B cell (primary cell): ENCODE measurements at regions not wholly inside any gene's neighbourhood (a gene's known extent, or its start where the extent isn't known, plus 50 kb on each side); places are given as distances from the start of the nearest gene placed in this dataset.

ENCODE experiments used
- ATAC-seq: fragments of 200-7000 bp; cut with Tn5 transposase; one replicate; pipeline ENCODE4 v1.10.0; 2021; ENCODE audit warnings: low read depth, mild to moderate bottlenecking, moderate number of reproducible peaks, moderate library complexity
- CTCF ChIA-PET: fragments of 350-600 bp; sonication (Branson Sonifier 250); formaldehyde crosslinking; loops from one replicate; lab custom pipeline; 2021; ENCODE audit warnings: antibody characterized with exemption, inconsistent platforms; lab: Charles Lee
- POLR2A ChIA-PET: fragments of 350-600 bp; sonication (Branson Sonifier 250); formaldehyde crosslinking; loops from one replicate; lab custom pipeline; 2021; ENCODE audit warnings: antibody characterized with exemption; lab: Charles Lee
- DNase-seq: peaks from one replicate; pipeline ENCODE4 v3.0.0; 2013
- H2AFZ ChIP-seq: 2 replicates; pipeline ENCODE4 v1.6.1; 2012; ENCODE audit warnings: mild to moderate bottlenecking, low read depth, low read length; ENCODE audit not compliant: insufficient read depth, poor library complexity, severe bottlenecking
- H3K27ac ChIP-seq, 2 donors: 1 replicate in 1 of 2; 2 replicates in 1 of 2; pipeline ENCODE4 v1.5.1; 2012 to 2013; ENCODE audit warnings: low read length in 2 of 2, mild to moderate bottlenecking in 2 of 2, moderate library complexity in 1 of 2
- H3K27me3 ChIP-seq, 4 experiments: fragments of 200-600 bp in 1 of 4; sonication (generic) in 1 of 4; replicated peaks in 1 of 4; 1 replicate in 2 of 4; 2 replicates in 2 of 4; pipeline versions ENCODE4 v1.6.1 to v1.7.0; 2013 to 2016; ENCODE audit warnings: low read length in 3 of 4, mild to moderate bottlenecking in 2 of 4, mixed read lengths in 1 of 4, moderate library complexity in 1 of 4; ENCODE audit not compliant: insufficient read depth in 4 of 4, control insufficient read depth in 3 of 4; ENCODE audit errors: control extremely low read depth in 1 of 4
- H3K36me3 ChIP-seq, 2 experiments: replicated peaks in 1 of 2; 1 replicate in 1 of 2; 2 replicates in 1 of 2; pipeline versions ENCODE4 v1.6.1 to v1.7.1; 2013; ENCODE audit warnings: low read length in 1 of 2; ENCODE audit not compliant: insufficient read depth in 2 of 2, control insufficient read depth in 1 of 2; ENCODE audit errors: control extremely low read depth in 1 of 2, extremely low read depth in 1 of 2
- H3K4me1 ChIP-seq, 2 donors: fragments of 200-600 bp in 1 of 2; sonication (generic) in 1 of 2; 1 replicate in 1 of 2; 2 replicates in 1 of 2; pipeline versions ENCODE4 v1.5.1 to v1.6.1; 2013 to 2017; ENCODE audit warnings: low read length in 2 of 2; ENCODE audit not compliant: control insufficient read depth in 2 of 2, insufficient read depth in 2 of 2
- H3K4me2 ChIP-seq: replicated peaks from 2 replicates; pipeline ENCODE3; 2012; ENCODE audit warnings: mild to moderate bottlenecking, low read depth, low read length; ENCODE audit not compliant: poor library complexity, severe bottlenecking
- H3K4me3 ChIP-seq, 5 experiments: fragments of 200-600 bp in 1 of 5; sonication (generic) in 1 of 5; 1 replicate in 3 of 5; 2 replicates in 2 of 5; pipeline versions ENCODE4 v1.5.1 to v1.7.0; 2011 to 2016; ENCODE audit warnings: low read length in 4 of 5, mild to moderate bottlenecking in 4 of 5, low read depth in 2 of 5, control low read depth in 1 of 5, moderate library complexity in 1 of 5; ENCODE audit not compliant: insufficient read depth in 1 of 5; ENCODE audit errors: control extremely low read depth in 1 of 5, extremely low read depth in 1 of 5
- H3K79me2 ChIP-seq: fragments of 200-600 bp; sonication (generic); one replicate; pipeline ENCODE4 v1.6.0; 2016; ENCODE audit warnings: low read length; ENCODE audit not compliant: control insufficient read depth, insufficient read depth
- H3K9ac ChIP-seq: fragments of 200-600 bp; sonication (generic); 2 replicates; pipeline ENCODE4 v1.6.1; 2017; ENCODE audit warnings: mild to moderate bottlenecking, low read length, moderate library complexity
- H3K9me3 ChIP-seq, 3 donors: one replicate each; pipeline versions ENCODE4 v1.6.1 to v1.7.1; 2013; ENCODE audit warnings: low read length in 2 of 3; ENCODE audit not compliant: control insufficient read depth in 2 of 3, insufficient read depth in 1 of 3; ENCODE audit errors: control extremely low read depth in 1 of 3
- H4K20me1 ChIP-seq: 2 replicates; pipeline ENCODE4 v1.6.0; 2012; ENCODE audit warnings: mild to moderate bottlenecking, low read length; ENCODE audit not compliant: insufficient read depth, control insufficient read depth, poor library complexity, severe bottlenecking
- H3K27ac Mint-ChIP-seq: one replicate; pipeline ENCODE4 v1.8.0; 2021; ENCODE audit warnings: mixed read lengths
- H3K27me3 Mint-ChIP-seq: one replicate; pipeline ENCODE4 v1.8.0; 2021; ENCODE audit warnings: mixed read lengths
- H3K4me1 Mint-ChIP-seq: one replicate; pipeline ENCODE4 v1.8.0; 2021; ENCODE audit warnings: mixed read lengths
- H3K4me3 Mint-ChIP-seq: one replicate; pipeline ENCODE4 v1.8.0; 2021; ENCODE audit warnings: mixed read lengths
- H3K9me3 Mint-ChIP-seq: one replicate; pipeline ENCODE4 v1.8.0; 2022; ENCODE audit warnings: mixed read lengths; ENCODE audit not compliant: insufficient read depth
- EZH2 ChIP-seq: IDR thresholded peaks from 2 replicates; pipeline ENCODE4 v1.6.1; 2012; ENCODE audit warnings: borderline replicate concordance, low read depth, mild to moderate bottlenecking, moderate library complexity, low read length; ENCODE audit not compliant: insufficient read depth, poor library complexity, severe bottlenecking
- WGBS: methylation state at CpG from one replicate; pipeline ENCODE4 v1.1.5; 2013; ENCODE audit warnings: missing lambda C conversion rate; ENCODE audit not compliant: insufficient coverage; 5-methylcytosine and 5-hydroxymethylcytosine counted together
- intact Hi-C: fragments of 100-400 bp; cut with micrococcal nuclease; formaldehyde crosslinking; loops from one replicate; pipeline ENCODE4 v1.10.0; 2022
- TF ChIP-seq, protein P1 (sequence below): fragments of 200-600 bp; IDR thresholded peaks from one replicate; pipeline ENCODE4 v1.8.0; 2022; ENCODE audit warnings: antibody characterized with exemption, mild to moderate bottlenecking

DNA sequence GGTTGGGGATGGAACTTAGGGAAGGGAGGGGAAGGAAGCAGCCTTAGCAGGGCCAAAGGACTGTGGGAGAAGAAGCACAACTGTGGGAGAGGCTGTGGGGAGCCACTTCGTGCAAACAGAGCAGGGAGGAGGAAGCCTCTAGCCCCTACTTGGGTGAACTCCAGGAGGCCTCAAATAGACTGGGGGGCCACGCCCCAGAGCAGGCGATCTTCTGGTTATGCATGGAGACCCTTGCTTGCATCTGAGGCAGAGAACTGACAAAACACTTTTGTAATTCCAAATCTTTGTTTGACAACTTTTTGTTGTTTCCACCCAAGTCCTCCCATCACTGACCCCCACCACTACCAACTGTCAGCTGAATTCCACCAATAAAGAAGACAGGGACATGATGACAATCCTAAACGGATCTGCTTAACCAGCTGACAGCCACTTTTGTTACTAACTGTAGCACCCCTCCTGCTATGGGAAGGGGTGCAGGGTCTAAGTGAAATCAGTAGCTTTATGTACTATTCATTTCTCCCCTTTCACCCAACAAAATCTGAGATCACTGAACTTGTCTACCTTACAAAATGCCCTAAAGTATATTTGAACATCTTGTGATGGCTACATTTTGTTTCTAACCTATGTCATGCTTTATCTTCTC lies 80.5 kb upstream of the CPO start:
- no peaks in the 10 kb centered on the region for H4K20me1 ChIP-seq
- no peaks in the 10 kb centered on the region for H3K4me1 ChIP-seq
- H2AFZ ChIP-seq: no peak overlapping the region
- H3K9ac ChIP-seq: no peak overlapping the region
- ATAC-seq (no peak), DNase-seq (no peak)
- H3K36me3 ChIP-seq: no peaks in the 10 kb centered on the region
- no peaks in the 10 kb centered on the region for H3K79me2 ChIP-seq
- intact Hi-C loops: no loop called here
- no peaks in the 10 kb centered on the region for H3K9me3 Mint-ChIP-seq
- no peak overlapping the region for H3K27ac ChIP-seq
- no peak for TF ChIP-seq EZH2
- H3K4me2 ChIP-seq: no peak overlapping the region
- H3K27me3 ChIP-seq: no peaks in the 10 kb centered on the region
- H3K4me1 Mint-ChIP-seq: peaks cover 5% of the 10 kb centered on the region
- POLR2A ChIA-PET: no interaction called here
- no peaks in the 10 kb centered on the region for H3K9me3 ChIP-seq
- H3K4me3 Mint-ChIP-seq: no peak overlapping the region
- 0% methylated on average over 1 of the region's 4 CpGs for WGBS
- CTCF ChIA-PET: no interaction called here
- no peak overlapping the region for H3K27ac Mint-ChIP-seq
- peaks cover 10% of the 10 kb centered on the region for H3K27me3 Mint-ChIP-seq
- H3K4me3 ChIP-seq: no peak overlapping the region

DNA sequence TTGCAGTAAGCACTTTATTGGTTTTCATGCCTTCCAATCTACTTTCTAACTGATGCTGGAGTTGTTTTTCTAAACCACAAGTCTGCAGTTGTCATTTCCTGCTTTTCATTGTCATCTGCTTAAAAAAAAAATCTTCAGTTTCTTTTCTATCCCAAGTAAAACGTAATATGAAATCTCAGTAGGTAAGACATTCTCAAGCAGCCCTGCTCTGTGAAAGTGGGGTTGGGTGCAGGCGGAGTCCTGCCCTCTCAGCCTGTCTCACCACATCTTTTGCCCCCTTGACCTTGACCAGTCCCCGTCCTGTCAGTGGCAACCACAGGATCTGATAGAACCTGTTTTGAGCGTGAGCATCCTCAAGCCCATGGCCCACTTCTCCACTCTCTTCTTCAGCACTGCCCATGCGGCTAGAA lies 80.0 kb upstream of the CPO start:
- DNase-seq (no peak), ATAC-seq (no peak)
- H3K9ac ChIP-seq: no peak overlapping the region
- Mint-ChIP-seq H3K4me1 (peaks cover 5% of the 10 kb centered on the region), H3K27ac (no peak overlapping the region), H3K9me3 (no peaks in the 10 kb centered on the region), H3K27me3 (peaks cover 10% of the 10 kb centered on the region), H3K4me3 (no peak overlapping the region)
- WGBS: 87% methylated on average over 4 of the region's 5 CpGs
- no peaks in the 10 kb centered on the region for H3K9me3 ChIP-seq
- no peak overlapping the region for H2AFZ ChIP-seq
- no peaks in the 10 kb centered on the region for H3K27me3 ChIP-seq
- H3K27ac ChIP-seq: no peak overlapping the region
- intact Hi-C loops: no loop called here
- H3K4me3 ChIP-seq: no peak overlapping the region
- H3K4me2 ChIP-seq: no peak overlapping the region
- TF ChIP-seq, protein P1, sequence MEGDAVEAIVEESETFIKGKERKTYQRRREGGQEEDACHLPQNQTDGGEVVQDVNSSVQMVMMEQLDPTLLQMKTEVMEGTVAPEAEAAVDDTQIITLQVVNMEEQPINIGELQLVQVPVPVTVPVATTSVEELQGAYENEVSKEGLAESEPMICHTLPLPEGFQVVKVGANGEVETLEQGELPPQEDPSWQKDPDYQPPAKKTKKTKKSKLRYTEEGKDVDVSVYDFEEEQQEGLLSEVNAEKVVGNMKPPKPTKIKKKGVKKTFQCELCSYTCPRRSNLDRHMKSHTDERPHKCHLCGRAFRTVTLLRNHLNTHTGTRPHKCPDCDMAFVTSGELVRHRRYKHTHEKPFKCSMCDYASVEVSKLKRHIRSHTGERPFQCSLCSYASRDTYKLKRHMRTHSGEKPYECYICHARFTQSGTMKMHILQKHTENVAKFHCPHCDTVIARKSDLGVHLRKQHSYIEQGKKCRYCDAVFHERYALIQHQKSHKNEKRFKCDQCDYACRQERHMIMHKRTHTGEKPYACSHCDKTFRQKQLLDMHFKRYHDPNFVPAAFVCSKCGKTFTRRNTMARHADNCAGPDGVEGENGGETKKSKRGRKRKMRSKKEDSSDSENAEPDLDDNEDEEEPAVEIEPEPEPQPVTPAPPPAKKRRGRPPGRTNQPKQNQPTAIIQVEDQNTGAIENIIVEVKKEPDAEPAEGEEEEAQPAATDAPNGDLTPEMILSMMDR: no peak
- TF ChIP-seq EZH2: no peak
- no peaks in the 10 kb centered on the region for H3K79me2 ChIP-seq
- H3K4me1 ChIP-seq: no peaks in the 10 kb centered on the region
- ChIA-PET POLR2A (no interaction called here), CTCF (no interaction called here)
- no peaks in the 10 kb centered on the region for H3K36me3 ChIP-seq
- no peaks in the 10 kb centered on the region for H4K20me1 ChIP-seq
